ENCODE measurements at regions not wholly inside any gene's neighbourhood (a gene's known extent, or its start where the extent isn't known, plus 50 kb on each side); places are given as distances from the start of the nearest gene placed in this dataset.

DNA sequence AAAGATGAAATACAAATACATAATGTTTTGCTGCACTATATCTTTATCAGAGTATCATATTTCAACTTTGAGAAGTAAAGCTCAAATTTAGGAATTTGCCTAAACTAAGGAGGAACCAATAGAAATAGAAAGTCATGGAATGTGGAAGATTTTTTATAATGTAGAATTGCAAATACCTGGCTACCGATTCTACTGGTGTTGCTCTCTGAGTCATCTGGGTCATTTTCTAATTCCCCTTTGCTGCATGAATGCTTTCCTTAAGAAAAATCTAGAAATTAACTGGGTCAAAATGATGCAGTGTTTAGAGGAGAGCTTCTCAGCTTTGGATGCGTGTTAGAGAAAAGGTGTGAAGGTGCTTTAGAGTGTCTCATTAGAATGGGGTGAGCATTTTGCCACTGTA, 568.9 kb upstream of the ANKRD30A start:
- TF ChIP-seq TAF1 (IDR thresholded peaks at IDR 0.05; ENCODE audit: low read depth) (no peak), ZBTB7A (IDR thresholded peaks at IDR 0.05; ENCODE audit: low read depth) (no peak), FOXM1 (IDR thresholded peaks at IDR 0.05; ENCODE audit: borderline replicate concordance, low read depth) (no peak), EP300 (IDR thresholded peaks at IDR 0.05; ENCODE audit: borderline replicate concordance) (no peak), EGR1 (IDR thresholded peaks at IDR 0.05) (no peak), NFIC (IDR thresholded peaks at IDR 0.05) (no peak), TEAD4 (IDR thresholded peaks at IDR 0.05) (no peak), YY1 (IDR thresholded peaks at IDR 0.05; ENCODE audit: low read depth) (no peak)
- TF ChIP-seq, protein P1, sequence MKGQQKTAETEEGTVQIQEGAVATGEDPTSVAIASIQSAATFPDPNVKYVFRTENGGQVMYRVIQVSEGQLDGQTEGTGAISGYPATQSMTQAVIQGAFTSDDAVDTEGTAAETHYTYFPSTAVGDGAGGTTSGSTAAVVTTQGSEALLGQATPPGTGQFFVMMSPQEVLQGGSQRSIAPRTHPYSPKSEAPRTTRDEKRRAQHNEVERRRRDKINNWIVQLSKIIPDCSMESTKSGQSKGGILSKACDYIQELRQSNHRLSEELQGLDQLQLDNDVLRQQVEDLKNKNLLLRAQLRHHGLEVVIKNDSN (IDR thresholded peaks at IDR 0.05), result no peak

GRCh38 chr10:36555036-36555435, 570.4 kb upstream of the ANKRD30A start:
- TF ChIP-seq TAF1 (IDR thresholded peaks at IDR 0.05; ENCODE audit: low read depth), result no peak
- TF ChIP-seq CEBPB (IDR thresholded peaks at IDR 0.05), result no peak

DNA sequence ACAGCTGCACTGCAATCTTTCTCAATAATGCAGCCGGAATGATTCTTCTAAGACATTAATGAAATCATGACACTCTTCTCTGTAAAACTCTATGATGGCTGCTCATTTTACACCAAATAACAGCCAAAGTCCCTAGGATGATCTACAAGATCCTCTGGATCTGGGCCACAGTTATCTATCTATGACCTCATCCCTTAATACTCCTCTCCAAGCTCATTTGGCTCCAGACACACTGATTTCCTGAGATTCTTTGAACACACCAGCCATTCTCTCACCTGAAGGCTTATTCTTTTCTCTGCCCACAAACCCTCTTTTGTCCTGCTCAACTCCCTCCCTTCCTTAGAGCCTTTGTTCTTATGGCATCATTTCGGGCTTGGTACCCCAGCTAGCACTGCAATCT, 577.4 kb upstream of the ANKRD30A start:
- TF ChIP-seq NFIC (IDR thresholded peaks at IDR 0.05), result no peak
- no peak for TF ChIP-seq TAF1 (IDR thresholded peaks at IDR 0.05; ENCODE audit: low read depth)
- no peak for TF ChIP-seq EP300 (IDR thresholded peaks at IDR 0.05; ENCODE audit: borderline replicate concordance)

DNA sequence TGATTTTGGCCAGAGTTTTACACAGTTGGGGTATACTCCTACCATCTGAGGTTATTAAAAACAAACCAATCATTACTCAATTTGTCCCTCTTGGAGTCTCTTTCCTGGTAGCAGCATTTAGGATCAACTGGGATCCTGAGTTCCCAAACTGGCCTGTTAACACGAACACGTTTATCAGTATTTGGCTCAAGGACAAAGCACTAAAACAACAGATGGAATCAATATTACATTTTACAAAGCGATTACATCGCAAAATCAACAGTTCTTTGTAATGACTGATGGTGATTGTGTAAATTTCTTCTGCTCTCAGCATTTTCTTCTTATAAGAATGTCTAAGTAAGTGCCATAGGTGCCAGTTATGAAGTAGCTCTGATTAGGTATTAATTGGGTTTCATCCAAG, 582.9 kb upstream of the ANKRD30A start:
- TF ChIP-seq RAD21 (IDR thresholded peaks at IDR 0.05; ENCODE audit: low read depth) (no peak), EP300 (IDR thresholded peaks at IDR 0.05; ENCODE audit: borderline replicate concordance) (no peak), REST (IDR thresholded peaks at IDR 0.05; ENCODE audit: low read depth) (no peak), YY1 (IDR thresholded peaks at IDR 0.05; ENCODE audit: low read depth) (no peak), TAF1 (IDR thresholded peaks at IDR 0.05; ENCODE audit: low read depth) (no peak), TEAD4 (IDR thresholded peaks at IDR 0.05) (no peak), ZBTB7A (IDR thresholded peaks at IDR 0.05; ENCODE audit: low read depth) (no peak), TCF12 (IDR thresholded peaks at IDR 0.05; ENCODE audit: low read depth) (no peak), EGR1 (IDR thresholded peaks at IDR 0.05) (no peak), CREB1 (IDR thresholded peaks at IDR 0.05; ENCODE audit: low read depth) (no peak), NFIC (IDR thresholded peaks at IDR 0.05) (no peak), CEBPB (IDR thresholded peaks at IDR 0.05) (no peak), FOXM1 (IDR thresholded peaks at IDR 0.05; ENCODE audit: borderline replicate concordance, low read depth) (no peak)
- TF ChIP-seq, protein P1 (IDR thresholded peaks at IDR 0.05), result no peak
- TF ChIP-seq, protein P2, sequence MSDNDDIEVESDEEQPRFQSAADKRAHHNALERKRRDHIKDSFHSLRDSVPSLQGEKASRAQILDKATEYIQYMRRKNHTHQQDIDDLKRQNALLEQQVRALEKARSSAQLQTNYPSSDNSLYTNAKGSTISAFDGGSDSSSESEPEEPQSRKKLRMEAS (IDR thresholded peaks at IDR 0.05), result no peak

GRCh38 chr10:36540611-36541010, 584.8 kb upstream of the ANKRD30A start:
- no peak for TF ChIP-seq FOXM1 (IDR thresholded peaks at IDR 0.05; ENCODE audit: borderline replicate concordance, low read depth)
- TF ChIP-seq RAD21 (IDR thresholded peaks at IDR 0.05; ENCODE audit: low read depth), result no peak

DNA sequence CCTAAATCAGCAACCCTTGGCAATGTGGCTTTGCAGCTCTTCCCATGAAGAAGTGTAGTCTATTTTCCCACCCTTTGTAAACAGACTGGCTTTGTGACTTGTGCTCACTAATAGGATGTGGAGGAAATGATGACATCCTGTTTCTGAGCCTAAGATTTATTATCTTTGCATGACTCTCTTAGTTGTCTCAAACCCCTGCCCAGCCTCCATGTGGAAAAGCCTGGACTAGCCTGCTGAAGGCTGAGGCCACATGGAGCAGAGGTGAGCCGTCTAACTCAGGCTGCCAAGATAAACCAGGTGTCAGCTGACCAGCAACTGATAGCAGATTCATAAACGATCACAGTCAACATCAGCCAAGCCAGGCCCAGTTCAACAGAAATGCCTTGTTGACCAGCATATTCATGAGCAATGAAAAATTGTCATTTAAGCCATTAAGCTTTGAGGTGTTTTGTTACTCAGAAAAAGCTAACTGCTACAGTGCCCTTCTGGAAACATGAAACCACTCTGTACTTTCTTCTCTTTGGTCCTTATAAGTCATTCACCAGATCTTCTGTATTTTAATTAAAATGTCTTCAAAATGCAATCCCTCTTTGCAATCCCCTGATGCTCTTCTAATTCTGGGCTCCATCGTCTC, 586.3 kb upstream of the ANKRD30A start:
- no peak for TF ChIP-seq TCF12 (IDR thresholded peaks at IDR 0.05; ENCODE audit: low read depth)
- TF ChIP-seq YY1 (IDR thresholded peaks at IDR 0.05; ENCODE audit: low read depth), result no peak
- TF ChIP-seq CEBPB (IDR thresholded peaks at IDR 0.05), result no peak
- TF ChIP-seq, protein P1 (IDR thresholded peaks at IDR 0.05), result no peak
- no peak for TF ChIP-seq RAD21 (IDR thresholded peaks at IDR 0.05; ENCODE audit: low read depth)
- no peak for TF ChIP-seq EP300 (IDR thresholded peaks at IDR 0.05; ENCODE audit: borderline replicate concordance)
- TF ChIP-seq EGR1 (IDR thresholded peaks at IDR 0.05), result no peak
- no peak for TF ChIP-seq TAF1 (IDR thresholded peaks at IDR 0.05; ENCODE audit: low read depth)
- TF ChIP-seq FOXM1 (IDR thresholded peaks at IDR 0.05; ENCODE audit: borderline replicate concordance, low read depth), result no peak
- no peak for TF ChIP-seq ZBTB7A (IDR thresholded peaks at IDR 0.05; ENCODE audit: low read depth)
- no peak for TF ChIP-seq NFIC (IDR thresholded peaks at IDR 0.05)
- no peak for TF ChIP-seq TEAD4 (IDR thresholded peaks at IDR 0.05)
- no peak for TF ChIP-seq REST (IDR thresholded peaks at IDR 0.05; ENCODE audit: low read depth)
- no peak for TF ChIP-seq CREB1 (IDR thresholded peaks at IDR 0.05; ENCODE audit: low read depth)
- TF ChIP-seq, protein P2 (IDR thresholded peaks at IDR 0.05), result no peak
